ENCODE measurements at regions not wholly inside any gene's neighbourhood (a gene's known extent, or its start where the extent isn't known, plus 50 kb on each side); places are given as distances from the start of the nearest gene placed in this dataset.

DNA sequence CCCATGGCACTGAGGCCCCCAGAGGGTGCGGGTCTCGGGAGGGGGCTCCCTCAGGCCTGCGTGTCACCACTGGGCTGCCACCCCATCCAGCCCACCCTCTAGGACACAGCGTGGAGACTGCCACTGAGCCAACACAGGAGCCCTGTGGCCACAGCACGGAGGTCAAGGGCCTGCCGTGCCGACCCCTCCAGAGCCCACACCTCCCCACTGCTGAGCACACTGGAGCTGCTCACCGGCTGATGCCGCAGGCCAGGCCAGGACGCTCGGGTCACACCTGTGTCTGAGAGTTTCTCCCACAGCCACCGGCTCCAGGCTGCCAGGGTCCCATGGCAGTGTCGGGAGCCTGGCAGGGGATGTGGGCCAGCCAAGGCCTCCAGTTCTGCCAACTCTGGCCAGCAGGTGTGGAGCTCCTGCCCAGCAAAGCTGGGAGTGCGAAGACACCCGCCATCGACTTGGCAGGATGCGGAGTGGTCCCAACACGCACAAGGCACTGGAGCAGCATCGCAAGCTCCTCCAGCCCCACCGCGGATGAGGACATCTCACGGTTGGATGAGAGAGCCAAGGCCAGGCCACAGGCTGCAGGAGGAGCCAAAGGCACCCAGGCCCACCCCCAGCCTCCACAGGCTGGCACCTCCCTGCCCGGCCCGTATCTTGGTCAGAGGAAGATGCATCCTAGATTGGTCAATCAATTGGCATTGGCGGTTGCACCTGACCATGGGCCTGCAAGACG lies 187.1 kb downstream of the BRD1 start:
- no peak for DNase-seq (ENCODE audit: low read depth)

DNA sequence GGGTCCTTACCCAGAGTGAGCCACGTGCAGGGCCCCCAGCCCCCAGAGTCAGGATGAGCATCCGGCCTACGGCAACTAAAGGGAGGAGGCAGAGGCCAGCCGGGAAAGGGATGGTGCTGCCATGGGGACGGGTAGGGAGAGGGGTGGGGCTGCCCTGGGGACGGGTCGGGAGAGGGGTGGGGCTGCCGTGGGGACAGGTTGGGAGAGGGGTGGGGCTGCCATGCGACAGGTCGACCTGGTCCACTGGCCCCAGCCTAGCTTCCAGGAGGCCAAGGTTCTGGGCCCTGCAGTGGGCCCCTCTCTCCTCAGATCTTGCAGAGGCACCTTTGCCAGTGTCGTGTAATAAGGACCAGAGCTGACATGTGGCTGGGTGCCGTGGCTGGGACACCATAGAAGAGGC lies 187.7 kb downstream of the BRD1 start:
- DNase-seq (ENCODE audit: low read depth) = no peak

DNA sequence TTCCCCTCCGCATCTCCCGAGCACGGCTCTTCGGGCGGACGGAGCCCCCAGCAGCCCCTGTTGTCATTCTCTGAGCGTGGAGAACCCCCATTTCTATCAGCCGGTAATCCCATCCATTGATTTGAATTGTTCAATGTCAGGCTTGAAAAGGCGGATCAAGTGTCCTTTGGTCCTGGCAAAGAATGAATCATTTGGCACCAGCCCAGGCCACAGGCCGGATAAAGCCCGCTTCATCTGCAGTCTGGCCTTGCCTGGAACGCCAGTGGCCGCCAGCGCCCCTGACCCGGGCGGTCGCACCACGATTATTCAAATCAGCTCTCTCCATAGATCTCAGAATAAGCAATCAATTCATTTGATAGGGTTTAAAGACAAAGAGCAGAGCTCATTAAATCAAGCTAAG lies 188.9 kb downstream of the BRD1 start:
- peak; percentile 86 for DNase-seq (ENCODE audit: low read depth)

DNA sequence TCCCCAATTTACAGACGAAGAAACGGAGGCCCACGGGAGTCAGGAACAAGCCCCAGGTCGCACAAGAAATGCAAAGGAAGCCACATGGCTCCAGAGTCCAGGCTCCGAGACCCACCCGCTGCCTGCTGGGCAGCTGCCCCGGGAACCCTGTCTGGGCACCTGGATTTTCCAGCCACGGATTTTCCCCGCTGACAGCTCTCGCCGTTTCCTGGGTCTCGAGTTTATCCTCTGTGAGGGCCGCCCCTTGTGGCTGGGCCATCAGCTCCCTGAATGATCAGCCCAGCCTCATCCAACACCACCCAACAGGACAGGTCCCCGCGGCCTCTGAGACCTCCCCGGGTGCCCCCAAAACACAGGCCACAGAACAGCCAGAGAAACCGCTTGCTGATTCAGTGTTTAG lies 189.7 kb downstream of the BRD1 start:
- DNase-seq (ENCODE audit: low read depth) = no peak

DNA sequence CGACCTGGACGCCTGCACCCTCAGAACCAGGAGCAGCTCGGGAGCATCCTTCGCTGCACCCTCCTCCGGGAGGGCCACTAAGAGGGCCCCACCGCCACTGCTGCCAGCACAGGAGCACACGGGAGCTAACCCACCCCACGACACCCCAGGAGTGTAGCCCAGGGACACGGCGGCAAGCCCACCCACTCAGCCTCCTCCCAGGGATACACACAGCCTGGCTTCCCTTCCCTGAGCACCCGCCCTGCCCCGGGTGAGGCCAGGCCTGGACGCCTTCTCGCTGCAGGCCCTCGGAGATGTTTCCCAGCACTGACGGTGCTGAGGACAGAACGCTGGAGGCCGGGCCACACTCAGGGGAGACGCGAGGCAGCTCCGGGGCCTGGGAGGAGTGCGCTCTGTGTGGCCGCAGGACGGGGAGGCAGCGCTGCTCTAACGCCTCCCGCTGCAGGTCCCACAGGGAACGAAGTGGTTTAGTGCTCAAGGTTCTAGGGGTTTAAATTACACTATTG lies 190.4 kb downstream of the BRD1 start:
- no peak for DNase-seq (ENCODE audit: low read depth)

DNA sequence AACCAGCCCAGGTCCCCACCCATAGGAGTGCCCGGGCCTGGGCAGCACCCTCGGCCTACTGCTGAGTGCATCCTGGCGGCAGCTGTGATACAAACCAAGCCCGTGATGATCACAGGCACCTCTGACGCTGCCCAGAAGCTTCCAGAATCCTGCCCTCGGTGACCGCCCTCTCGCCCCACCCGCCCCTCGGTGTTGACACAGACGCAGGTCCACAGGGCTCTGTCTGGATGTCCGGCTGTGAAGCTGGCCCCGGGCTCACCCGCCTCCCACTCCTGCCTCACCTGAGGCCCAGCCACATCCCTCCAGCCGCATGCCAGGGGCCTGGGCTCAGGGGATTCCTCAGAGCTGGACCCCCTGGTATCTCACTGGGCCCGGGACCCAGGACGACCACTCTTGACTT lies 191.0 kb downstream of the BRD1 start:
- DNase-seq (ENCODE audit: low read depth) = no peak

DNA sequence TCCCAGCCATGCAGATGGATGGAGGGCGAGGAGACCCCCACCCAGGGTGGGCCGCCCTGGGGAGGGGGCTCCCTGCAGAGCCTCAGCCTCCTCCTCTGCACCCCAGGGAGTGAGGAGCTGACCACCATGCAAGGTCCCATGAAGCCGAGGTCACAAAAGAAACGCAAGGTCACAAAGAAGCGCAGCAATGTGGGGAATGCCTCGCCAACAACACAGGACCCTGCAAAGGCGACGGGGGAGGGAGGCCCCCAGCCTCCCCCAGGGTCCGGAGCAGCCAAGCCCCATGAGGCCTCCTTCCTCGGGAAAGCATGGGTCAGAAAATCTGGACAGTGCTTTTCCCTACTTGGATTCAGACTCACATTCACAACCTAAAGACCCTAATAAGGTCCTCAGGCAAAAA lies 191.5 kb downstream of the BRD1 start:
- DNase-seq (ENCODE audit: low read depth) = no peak

DNA sequence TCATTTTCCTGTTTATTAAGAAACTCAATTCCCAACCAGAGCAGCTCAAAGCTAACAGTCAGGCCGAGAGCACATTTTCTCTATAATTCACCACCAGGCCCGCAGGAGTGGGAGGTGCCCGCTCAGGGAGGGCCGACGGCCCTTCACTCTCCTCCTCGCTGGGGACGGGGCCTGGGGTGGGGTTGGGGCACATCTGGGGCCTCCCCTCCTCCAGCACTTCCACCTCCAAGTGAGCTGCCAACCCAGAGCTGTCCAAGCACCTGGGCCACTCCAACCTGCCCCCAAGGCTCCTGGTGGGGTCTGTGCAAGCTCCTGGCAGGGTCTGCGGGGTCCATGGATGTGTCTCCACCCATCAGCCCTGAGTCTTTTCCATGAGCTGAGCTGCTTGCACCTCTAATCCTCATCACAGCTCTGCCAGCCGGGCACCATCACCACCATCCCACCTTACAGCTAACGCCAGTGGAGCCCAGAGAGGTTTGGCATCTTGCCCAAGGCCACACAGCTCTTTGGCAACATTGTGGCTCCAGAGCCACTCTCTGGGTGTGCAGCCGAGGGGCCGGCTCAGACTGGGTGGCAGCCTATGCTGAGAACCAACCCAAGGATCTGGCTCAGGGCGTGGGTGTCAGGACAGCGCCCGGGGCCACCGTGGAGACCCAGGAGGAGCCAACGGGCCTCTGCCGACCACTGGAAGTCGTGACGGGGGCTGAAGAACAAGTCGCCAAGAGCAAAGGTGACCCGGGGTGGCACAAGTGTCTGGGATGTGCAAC lies 193.5 kb downstream of the BRD1 start:
- DNase-seq (ENCODE audit: low read depth) = no peak

DNA sequence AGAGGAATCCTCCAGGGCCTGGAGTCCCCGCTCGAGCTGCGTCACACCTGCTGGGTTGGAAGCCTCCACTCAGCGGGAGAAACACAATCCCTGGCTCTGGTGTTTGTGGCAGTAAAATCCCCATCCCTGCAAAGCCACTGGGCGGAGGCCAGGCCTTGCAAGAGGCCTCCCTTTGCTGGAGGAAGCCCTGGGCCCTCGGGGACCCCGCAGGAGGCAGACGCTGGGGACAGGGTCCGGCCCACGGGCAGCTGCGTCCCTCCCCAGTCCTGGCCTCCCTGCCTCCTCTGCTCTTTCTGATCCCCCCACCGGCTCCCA lies 194.7 kb downstream of the BRD1 start:
- DNase-seq (ENCODE audit: low read depth) = no peak

DNA sequence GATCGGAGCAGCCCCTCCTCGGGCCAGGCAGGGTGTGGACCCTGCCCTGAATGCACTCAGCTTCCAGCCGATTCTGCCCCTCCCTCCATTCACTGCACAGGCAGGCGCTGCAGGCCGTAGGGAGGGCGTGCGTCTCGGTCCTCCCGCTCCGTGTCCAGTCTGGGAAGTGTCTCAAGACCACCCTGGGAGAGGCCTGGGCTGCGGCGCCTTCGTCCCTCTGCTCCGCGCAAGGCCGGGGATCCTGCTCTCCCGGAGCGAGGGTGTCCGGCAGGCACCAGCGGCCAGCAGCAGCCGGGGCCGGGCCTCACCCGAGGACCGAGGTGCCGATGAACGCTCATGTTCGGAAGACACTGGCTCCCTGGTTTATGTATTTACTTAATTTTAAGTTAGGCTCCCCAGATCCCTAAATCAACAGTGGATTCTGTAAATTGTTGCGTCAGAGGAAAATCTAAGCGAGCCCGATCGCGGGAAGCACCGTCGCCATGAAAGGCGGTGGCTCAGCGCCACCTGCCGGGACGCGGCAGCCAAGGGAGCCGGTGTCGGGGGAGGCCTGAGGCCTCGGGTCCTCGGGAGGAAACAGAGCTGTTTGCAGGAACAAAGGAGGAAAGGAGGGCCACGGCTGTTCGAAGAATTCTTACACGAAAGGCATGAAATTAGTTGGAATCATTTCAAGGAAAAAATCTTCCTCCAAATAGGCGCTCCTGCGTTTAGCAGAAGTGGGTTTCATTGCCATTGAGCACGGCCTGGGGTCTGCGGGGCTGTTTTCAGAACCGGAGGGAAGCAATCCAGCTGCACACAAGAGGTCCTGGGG lies 195.3 kb downstream of the BRD1 start:
- DNase-seq (ENCODE audit: low read depth) = peak; percentile 82

DNA sequence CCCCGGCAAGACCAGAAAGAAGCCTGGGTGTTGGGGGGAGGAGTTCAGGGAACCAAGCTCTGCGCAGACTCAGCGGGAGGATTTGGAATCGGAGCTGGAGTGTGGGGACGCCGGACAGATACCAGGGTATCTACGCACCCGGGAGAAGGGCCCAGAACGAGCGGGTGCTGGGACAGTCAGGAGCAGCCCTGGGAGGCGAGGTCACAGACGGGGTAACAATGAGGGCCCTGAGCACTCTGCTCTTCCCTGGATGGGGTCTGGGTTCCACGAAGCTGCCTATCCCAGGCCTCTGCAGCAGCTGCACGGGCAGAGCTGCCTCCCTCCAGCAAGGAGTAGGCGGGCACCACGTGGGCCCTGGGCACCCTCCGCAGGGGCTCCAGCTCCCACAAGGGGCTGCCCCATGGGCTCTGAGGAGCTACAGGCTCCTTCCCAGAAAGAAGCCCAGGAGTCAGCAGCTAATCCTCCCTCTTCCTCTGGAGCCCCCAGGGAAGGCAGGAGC lies 197.2 kb downstream of the BRD1 start:
- DNase-seq (ENCODE audit: low read depth) = no peak

DNA sequence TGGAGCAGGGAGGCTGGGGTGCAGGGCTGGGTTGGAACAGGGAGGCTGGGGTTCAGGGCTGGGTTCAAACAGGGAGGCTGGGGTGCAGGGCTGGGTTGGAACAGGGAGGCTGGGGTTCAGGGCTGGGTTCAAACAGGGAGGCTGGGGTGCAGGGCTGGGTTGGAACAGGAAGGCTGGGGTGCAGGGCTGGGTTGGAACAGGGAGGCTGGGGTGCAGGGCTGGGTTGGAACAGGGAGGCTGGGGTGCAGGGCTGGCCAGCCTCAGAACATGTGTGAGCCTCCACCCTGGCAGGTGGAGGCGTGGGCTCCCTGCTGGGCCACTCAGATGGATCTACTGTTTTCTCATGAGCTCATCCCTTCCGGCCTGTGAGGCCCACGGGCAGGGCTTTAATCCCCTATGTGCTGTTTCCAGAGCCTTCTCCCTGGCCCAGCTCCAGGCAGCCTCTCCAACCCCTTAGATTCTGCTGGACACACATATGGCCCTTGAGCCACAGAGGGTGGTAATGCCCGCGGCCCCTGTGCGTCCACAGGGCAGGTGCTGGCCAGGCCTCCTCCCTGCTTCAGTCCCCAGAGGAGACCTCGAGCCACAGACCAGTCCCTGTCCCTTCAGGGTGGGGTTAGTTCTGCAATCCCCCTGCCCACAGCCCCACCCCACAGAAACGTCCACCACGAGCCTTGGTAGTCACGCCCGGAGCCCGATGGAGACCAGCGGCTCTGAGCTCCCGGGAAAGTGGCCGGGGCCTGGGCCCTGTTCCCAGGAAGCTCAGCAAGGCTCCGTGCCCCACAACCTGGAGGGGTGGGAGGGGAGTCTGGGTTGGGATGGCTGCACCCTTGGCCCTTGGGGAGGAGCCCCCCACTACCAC lies 197.9 kb downstream of the BRD1 start:
- DNase-seq (ENCODE audit: low read depth) = peak; percentile 78

DNA sequence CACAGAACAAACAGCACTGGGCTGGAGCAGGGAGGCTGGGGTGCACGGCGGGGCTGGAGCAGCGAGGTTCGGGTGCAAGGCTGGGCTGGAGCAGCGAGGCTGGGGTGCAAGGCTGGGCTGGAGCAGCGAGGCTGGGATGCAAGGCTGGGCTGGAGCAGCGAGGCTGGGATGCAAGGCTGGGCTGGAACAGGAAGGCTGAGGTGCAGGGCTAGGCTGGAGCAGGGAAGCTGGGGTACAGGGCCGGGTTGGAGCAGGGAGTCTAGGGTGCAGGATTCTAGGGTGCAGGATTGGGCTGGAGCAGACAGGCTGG lies 198.5 kb downstream of the BRD1 start:
- DNase-seq (ENCODE audit: low read depth) = no peak

DNA sequence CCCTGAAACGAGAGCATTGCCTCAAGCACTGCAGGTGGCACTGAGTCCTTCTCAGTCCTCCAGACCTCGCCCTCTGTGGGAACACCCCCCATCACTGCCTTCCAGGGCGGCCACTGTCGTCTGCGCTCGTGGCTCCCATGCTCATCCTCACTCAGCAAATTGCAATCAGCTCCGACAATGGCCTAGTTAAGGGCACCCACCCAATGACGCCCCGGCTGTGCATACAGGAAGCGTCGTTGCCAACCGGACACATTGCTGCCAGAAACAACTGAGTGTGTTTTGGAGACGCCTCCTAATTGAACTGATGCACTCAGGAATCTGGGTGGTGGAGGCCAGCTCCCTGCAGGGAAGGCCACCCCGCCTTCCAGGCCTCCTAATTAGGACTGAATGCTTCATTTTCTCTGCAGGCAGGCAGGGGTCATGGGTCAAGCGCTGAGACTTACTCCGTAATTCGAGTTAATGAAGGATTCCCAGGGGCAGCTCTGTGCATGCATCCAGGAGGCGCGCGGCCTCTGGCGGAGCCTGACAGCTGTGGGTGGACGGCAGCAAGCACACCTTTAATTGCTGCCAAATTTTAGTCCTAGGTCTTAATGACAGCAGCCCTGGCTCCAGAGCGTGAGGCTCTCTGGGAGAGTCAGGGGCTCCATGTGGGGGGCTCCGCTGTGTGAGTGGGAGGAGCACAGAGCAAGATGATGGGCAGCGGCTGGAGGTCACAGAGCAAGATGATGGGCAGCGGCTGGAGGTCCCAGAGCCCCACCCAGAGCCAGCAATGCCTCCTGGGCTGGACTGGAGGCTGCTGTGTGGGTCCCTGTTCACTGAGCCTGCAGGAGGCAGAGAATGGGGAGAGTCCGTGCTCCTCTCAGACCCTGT lies 199.0 kb downstream of the BRD1 start:
- DNase-seq (ENCODE audit: low read depth) = peak; percentile 59

DNA sequence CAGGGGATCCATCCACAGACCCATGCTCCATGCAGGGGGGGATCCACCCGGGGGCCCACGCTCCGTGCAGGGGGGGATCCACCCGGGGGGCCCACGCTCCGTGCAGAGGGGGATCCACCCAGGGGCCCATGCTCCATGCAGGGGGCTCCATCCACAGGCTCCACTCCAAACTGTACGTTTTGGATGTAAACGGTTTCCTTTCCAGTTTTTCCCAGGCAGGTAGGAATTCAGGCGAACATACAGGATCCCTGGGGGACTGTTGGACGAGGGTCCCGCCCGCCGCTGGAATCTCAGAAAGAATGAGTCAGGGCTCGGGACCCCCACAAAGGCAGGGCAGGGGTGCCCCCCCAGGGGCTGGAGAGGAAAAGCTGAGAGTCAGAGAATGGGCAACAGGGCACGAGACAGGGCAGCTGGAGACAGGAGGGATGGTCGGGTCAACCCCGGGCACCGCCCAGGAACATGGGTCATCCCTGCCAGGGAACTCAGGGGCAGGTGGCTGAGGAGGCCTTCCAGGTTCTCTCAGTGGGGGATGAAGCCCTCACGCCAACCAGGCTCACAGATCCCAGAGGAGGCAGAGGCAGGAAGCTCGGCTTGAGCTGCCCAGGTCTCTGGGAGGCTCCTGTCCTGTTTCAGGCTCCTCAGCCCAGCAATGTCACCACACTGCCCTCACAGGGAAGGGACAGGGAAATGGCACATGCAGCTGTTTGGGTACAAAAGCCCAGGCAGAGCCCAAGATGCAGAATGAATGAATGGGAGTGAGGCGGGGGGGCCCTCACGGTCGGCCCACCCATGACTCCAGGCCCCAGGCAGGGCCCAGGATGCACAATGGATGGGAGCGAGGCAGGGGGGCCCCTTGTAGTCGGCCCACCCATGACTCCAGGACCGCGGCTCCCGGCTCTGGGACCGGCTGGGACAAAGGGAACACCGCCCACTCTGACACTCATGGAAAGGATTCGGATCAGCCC lies 200.2 kb downstream of the BRD1 start:
- DNase-seq (ENCODE audit: low read depth) = peak; percentile 34

DNA sequence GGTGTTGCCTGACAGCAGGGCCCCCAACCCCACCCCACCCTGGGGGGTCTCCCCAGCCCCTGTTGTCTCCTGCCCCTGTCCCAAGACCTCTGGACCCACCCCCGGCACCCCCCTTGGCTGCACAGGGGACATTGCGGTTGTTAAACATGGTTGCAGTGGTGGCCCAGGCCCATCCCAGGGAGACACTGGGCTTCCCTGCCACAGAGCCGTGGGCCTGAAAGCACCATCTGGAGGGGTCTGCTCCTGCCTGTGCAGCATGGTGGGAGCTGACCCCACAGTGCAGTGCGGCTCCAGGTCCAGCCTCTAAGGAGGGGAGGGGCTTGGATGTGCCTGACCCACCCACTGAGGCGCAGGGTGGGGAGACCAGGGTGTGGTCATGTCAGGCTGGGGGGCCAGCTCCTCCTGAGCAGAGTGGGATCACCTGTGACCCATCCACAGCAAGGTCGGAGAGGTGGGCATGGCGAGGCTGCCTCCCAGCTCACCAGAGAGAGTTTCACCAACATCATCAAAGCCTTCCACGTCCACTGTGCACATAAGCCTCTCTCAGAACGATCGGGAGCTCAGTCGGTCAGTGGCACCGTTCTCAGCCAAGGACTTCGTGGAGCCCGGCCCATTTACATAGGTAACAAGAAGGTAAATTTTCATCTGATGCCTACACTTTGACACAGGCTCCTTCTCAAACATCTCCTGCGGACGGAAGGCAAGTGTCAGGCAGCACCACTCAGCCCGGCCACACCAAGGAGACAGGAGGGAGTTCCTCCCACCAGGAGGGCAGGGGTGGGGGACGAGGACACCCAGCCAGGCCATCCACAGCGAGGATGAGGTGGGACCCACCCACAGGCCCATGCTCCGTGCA lies 201.1 kb downstream of the BRD1 start:
- no peak for DNase-seq (ENCODE audit: low read depth)

DNA sequence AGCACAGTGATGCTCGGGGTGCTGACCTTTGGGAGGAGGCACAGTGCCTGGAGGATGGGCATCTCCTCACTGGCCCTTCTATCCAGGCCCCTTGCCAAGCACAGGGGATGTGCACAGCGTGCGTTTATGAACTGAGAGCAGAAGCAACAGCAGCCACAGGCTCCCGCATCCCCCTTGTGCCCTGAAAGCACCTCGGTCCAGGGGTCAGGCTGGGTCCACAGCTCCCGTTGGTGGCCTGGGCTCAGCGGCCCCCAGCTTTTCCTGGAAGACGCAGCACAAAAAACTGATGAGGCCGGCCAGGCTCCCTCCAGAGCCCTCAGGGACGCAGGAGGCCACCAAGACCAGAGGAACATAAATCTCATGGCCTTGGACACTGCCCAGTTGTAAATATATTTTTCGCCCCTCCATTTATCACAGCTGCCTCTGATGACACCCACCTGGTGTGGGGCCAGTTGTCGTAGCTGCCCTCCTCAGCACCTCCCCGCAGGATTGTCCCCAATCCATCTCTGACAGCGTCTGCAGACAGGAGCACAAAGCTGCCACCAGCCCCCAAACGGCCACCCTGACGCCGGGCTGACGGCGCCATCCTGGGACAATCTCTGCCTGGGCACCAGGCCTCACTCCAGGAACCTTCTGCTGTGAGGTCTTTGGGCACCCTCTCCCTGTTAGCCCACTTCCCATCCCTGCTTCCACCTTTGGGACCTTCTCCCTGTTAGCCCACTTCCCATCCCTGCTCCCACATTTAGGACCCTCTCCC lies 203.1 kb downstream of the BRD1 start:
- no peak for DNase-seq (ENCODE audit: low read depth)

DNA sequence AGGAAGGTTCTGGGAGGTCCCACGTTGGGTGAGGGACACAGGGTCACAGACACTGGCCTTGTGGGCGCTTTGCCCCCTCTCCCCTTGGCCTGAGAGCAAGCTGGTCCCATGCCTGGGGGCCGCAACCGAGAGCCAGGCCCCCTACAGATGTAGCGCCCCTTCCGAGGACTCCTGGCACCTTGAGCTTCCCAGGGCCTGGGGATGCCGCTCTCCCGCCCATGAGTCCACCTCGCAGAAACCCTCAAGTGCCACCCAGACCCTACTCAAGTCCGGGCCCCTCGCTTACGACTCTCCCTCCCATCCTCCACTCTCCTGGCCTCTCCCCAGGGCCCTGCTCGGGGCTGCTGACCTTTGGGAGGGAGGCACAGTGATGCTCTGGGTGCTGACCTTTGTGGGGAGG lies 204.0 kb downstream of the BRD1 start:
- no peak for DNase-seq (ENCODE audit: low read depth)
